Stimulated activated CD8-positive, alpha-beta memory T cell treated with anti-CD3 and anti-CD28 coated beads, Interleukin-2, amount 100 ng/mL, for 48 hours (primary cell): ENCODE measurements at regions not wholly inside any gene's neighbourhood (a gene's known extent, or its start where the extent isn't known, plus 50 kb on each side); places are given as distances from the start of the nearest gene placed in this dataset.
"Not testable (repeated sequence)": the region's sequence is repeated elsewhere in the genome, so short reads cannot be mapped to it uniquely, and the experiment has no call there.

Experiments
- DNase-seq, 2 donors: peaks; one replicate each; pipeline ENCODE4 v3.0.0-alpha.2; 2020; ENCODE audit warnings: low read depth in 2 of 2

GRCh38 chr2:11993749-11994148 is 247.3 kb downstream of the LPIN1 start:
- DNase-seq, result no peak

DNA sequence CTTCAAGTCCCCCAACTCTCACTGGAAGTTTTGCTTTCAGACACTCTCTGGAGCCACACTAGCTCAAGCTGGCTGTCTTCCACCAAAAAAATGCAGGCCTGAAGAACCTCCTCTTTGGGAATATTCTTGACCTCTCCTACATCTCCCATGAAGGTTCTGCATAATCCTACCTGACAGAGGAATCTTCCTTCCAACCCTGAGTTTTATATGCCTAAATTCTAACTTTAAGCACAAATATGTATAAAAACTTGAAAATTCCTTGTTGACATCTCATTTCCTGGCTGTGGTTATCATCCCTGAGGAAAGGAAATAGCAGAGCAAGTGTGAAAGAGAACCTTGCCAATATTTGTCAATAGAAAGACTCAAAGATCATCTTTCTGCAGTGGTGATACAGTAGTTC is 249.0 kb downstream of the LPIN1 start:
- no peak for DNase-seq

- DNase-seq, result no peak
These were observed 250.2 kb downstream of the LPIN1 start for GRCh38 chr2:11996618-11997017.

DNA sequence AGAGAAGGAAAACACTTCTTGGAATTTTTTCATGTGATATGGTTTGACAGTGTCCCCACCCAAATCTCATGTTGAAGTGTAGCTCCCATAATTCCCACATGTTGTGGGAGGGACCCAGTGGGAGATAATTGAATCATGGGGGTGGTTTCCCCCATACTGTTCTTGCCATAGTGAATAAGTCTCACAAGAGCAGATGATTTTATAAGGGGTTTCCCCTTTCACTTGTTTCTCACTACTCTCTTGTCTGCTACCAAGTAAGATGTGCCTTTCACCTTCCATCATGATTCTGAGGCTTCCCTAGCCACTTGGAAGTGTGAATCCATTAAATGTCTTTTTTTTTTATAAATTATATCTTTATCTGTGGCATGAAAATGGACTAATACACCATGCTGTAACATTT is 250.7 kb downstream of the LPIN1 start:
- no peak for DNase-seq

DNA sequence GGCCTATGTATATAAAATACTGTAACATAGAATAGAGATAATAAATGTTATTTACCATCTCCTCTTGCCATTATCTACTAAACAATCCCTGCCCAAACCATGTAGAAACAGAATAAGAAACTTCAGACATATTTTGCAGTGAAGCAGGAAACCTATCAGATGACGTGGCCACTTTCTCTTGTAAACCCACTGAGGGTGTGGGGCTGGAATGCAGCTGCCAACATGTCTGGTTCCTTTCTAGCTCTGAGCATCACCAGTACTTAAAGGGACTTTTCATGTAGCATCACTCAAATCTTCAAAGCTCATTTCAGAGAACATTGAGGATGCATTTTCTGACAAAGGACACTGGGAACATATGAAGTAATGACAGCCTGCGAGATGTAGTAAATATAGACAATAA is 251.8 kb downstream of the LPIN1 start:
- DNase-seq, result no peak

DNA sequence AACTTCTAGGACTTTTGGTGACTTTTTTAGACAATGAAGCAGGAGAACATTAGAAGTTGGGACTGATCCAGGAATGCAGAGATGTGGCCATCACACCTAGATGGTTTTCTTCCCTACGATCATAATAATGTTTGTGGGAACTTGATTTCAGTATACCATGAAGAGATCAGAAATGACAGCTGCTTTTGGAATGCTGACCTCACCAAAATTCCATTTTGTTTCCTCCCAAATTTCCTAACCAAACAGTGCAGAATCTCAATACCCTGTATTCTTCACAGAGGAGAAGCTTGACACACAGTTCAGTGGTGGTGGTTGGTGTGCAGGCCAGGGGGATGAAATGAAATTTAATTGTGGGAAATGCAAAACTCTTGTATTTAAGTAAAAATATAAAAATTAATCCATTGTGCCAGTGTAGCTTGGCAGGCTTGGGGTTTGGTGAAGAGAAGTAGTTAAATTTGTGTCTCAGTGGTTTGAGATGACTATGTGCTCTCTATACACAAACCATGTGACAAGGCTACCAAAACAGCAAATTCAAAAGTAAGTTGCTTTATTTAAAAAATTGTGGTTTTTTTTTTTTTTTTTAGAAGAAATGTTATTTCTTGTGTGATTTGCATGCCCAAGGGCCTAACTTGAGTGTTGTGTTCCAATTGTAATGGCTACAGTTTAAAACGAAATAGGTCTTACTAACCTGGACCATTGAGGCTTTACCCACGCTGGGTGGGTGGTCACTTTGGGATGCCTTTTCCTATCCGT is 252.4 kb downstream of the LPIN1 start:
- no peak for DNase-seq

DNA sequence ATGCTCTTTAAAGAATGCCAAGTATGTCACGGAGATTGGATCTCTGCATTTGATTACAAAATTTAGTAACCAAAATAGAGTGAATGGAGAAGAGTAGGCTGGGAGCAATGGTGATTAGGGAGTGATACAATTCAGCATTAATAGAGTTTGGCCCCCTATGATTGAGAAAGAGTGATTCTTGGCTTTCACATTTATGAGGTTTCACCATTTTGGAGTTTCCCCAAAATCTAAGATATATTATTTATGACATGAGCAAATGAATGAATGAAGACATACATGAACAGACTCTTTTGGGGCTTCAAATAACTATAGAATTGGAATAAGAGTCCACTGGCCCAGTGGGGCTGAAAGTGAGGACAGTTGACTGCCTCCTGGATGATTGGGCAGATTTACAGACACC is 255.2 kb downstream of the LPIN1 start:
- no peak for DNase-seq

DNA sequence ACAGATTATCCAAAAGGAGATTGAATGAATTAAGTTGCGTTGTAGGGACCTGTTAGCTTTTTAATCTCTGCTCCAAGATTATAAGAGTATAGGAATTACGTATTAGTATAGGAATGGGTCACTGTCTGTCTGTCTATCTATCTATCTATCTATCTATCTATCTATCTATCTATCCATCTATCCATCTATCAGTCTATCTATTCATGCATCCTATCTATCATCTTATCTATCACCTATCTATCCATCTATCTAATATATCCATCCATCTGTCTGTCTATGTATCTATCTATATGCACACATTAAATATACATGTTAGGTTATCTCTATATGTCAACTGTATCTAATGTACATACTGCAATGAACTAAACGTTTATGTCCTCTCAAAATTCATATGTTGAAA is 255.8 kb downstream of the LPIN1 start:
- no peak for DNase-seq

DNA sequence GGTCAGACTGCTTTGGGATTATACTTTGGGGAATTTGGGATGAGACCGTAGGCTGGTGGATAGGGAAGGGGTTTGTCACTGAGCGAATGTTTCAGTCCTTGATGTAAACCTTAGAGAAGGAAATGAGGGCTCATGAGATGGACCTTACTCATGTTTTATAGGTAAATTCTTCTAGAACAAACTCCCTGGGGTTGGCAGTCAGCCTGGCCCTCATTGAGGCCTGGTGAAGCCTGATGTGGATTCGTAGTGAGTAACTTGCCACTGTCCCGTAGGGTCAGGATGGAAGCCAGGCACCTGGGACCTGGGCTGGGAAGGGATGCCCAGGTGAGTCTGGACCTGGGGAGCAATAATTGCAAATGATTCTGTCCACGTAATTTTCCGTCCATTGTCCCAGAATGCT is 258.3 kb downstream of the LPIN1 start:
- DNase-seq, result no peak

GRCh38 chr2:12005886-12006681 is 259.7 kb downstream of the LPIN1 start:
- DNase-seq, result peak; percentile 37 to 54

GRCh38 chr2:12006850-12007249 is 260.4 kb downstream of the LPIN1 start:
- DNase-seq, result no peak

DNA sequence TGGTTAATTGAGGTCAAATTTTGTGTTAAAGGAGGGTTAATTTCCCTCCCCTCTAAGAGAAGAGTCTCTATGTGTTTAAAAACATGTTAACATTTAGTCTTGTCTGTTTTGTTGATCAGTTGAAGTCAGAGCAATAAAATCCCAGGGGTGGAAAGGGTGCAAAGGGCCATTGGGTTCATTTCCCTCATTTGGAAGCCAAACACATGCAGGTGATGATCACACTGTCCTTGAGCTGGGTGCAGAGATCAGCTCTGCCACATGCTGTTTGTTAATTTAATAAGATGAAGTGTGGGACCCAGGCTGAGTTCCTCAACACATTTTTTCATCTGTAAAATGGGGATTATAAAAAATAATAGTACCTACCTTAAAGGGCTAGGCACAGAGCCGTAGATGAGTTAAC is 260.9 kb downstream of the LPIN1 start:
- no peak for DNase-seq

- no peak for DNase-seq
These were observed 262.1 kb downstream of the LPIN1 start for GRCh38 chr2:12008425-12009061.

- no peak for DNase-seq
These were observed 263.0 kb downstream of the LPIN1 start for GRCh38 chr2:12009323-12009905.

DNA sequence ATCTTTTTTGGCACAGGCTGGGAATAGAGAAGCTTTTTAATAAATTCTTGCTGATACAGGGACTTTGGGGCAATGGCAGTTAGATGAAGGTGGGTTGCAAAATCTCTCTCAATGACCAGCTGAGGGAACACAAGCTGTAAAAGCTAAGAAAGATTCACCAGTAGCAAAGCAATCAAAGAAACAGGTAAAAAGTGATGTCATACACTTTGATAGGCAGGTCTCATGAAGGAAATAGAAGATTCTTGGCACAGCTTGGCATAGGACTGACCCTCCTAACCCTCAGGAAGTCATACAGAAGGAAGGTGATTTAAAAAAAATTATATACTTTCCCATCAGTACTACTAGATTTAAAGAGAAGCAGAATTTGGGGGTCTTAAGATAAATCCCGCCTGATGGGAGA is 263.6 kb downstream of the LPIN1 start:
- no peak for DNase-seq

DNA sequence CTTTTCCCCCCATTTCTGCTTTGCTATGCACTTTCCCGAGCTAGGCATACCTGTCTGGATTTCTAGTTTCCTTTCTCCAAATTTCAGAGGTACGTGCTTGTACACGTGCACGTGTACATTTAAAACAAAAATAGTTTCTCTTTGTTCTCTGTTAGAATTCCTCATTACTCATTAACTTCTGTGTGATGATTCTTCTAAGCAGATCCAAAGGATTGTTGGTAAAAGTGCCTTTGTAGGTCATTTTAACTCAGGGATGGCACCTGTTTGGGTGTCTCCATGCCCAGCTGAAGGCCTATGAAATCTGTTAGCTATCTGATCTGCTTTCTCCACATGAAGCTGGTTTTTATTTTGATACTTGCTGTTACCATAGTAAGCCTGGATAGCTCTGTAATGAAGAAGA is 264.3 kb downstream of the LPIN1 start:
- no peak for DNase-seq

DNA sequence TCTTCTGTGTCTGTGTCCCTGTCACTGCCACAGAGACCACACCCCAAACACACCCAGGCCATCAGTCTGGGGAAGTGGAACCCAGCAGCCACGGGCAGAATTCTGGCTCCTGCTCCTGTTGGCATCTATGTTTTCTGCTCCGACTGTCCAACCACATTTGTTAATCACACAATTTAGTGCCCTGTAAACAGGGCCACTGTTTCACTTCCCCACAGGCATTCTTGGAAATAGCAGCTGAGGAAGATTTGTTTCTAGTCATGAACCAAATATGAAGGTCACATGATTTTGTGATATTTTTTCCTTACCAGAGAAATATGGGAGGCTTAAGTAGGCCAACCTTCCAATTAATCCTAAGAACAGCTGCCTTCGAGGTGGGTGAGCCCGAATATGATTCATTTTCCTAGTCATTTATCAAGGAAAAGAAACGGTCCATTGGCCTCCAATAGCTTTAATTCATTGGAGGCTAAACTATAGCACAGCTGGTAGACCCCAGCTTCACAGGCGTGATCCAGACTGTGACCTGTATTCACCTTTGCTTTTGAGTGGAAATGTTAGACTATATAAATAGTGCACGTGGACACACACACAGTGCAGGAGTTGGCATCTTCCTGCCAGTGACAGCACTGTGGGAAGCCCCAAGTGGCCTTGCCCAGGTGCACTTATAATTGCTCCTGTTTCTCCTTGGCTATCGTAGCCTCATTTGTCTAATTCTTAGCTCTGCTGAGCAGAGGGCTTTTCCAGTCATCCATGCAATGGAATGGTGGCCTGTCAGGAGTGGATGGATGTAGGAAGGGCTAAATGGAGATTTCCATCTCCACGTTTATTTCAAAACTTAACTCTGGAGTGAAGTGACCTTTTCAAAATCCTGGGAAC is 267.9 kb downstream of the LPIN1 start:
- DNase-seq, result no peak

- DNase-seq, result no peak
These were observed 271.2 kb downstream of the LPIN1 start for GRCh38 chr2:12017499-12018157.

GRCh38 chr2:12018726-12019125 is 272.3 kb downstream of the LPIN1 start:
- not testable (repeated sequence) for DNase-seq

- no peak for DNase-seq
These were observed 274.5 kb downstream of the LPIN1 start for GRCh38 chr2:12020833-12021469.
